OCI-LY3 (cell line): ENCODE measurements at regions not wholly inside any gene's neighbourhood (a gene's known extent, or its start where the extent isn't known, plus 50 kb on each side); places are given as distances from the start of the nearest gene placed in this dataset.

Experiments used
- EZH2phosphoT487 ChIP-seq: fragments of 200-600 bp; shearing (Covaris generic); IDR thresholded peaks from 2 replicates; pipeline ENCODE4 v1.6.1; 2018; ENCODE audit warnings: antibody characterized with exemption, mixed run types, low read depth
- TF ChIP-seq, protein P1 (sequence below): fragments of 200-600, 300-600 bp; sonication (generic); IDR thresholded peaks from 2 replicates; pipeline ENCODE4 v1.5.1; 2014; ENCODE audit warnings: antibody characterized with exemption, low read length, low read depth

DNA sequence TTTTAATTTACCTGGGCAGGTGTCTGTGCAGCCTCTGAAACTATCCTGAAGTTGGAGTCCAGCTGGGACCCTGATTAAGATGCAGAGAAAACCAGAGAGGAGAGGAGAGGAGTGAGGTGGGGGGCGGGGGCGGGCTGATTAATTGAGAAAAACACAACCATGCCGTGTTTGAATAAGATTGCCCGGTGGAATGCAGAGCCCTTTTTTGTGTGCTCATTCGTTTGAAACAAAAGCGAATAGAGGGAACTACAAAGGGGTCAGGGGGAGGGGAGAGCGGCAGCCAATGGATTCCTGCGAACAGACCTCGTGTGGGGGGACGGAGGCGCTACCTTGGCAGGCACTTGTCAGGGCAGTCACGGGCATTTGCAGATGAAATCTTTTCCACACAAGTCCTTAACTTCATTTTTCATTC, 355.8 kb downstream of the SOX9 start:
- TF ChIP-seq, protein P1, sequence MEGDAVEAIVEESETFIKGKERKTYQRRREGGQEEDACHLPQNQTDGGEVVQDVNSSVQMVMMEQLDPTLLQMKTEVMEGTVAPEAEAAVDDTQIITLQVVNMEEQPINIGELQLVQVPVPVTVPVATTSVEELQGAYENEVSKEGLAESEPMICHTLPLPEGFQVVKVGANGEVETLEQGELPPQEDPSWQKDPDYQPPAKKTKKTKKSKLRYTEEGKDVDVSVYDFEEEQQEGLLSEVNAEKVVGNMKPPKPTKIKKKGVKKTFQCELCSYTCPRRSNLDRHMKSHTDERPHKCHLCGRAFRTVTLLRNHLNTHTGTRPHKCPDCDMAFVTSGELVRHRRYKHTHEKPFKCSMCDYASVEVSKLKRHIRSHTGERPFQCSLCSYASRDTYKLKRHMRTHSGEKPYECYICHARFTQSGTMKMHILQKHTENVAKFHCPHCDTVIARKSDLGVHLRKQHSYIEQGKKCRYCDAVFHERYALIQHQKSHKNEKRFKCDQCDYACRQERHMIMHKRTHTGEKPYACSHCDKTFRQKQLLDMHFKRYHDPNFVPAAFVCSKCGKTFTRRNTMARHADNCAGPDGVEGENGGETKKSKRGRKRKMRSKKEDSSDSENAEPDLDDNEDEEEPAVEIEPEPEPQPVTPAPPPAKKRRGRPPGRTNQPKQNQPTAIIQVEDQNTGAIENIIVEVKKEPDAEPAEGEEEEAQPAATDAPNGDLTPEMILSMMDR: no peak
- TF ChIP-seq EZH2phosphoT487: no peak
